ENCODE measurements at regions not wholly inside any gene's neighbourhood (a gene's known extent, or its start where the extent isn't known, plus 50 kb on each side); places are given as distances from the start of the nearest gene placed in this dataset.
"Not testable (repeated sequence)": the region's sequence is repeated elsewhere in the genome, so short reads cannot be mapped to it uniquely, and the experiment has no call there.

DNA sequence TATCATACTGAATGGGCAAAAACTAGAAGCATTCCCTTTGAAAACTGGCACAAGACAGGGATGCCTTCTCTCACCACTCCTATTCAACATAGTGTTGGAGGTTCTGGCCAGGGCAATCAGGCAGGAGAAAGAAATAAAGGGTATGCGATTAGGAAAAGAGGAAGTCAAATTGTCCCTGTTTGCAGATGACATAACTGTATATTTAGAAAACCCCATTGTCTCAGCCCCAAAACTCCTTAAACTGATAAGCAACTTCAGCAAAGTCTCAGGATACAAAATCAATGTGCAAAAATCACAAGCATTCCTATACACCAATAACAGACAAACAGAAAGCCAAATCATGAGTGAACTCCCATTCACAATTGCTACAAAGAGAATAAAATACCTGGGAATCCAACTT, 52.5 kb upstream of the CCDC71L start:
- not testable (repeated sequence) for DNase-seq (ENCODE audit: extremely low read depth in 1 of 11, low read depth in 9 of 11, low spot score in 4 of 11)

GRCh38 chr7:106714590-106715442, 53.9 kb upstream of the CCDC71L start:
- DNase-seq (ENCODE audit: extremely low read depth in 1 of 11, low read depth in 9 of 11, low spot score in 4 of 11) = not testable (repeated sequence)

- no peak for DNase-seq (ENCODE audit: extremely low read depth in 1 of 11, low read depth in 9 of 11, low spot score in 4 of 11)
These were observed 54.8 kb upstream of the CCDC71L start for GRCh38 chr7:106715730-106716129.

DNA sequence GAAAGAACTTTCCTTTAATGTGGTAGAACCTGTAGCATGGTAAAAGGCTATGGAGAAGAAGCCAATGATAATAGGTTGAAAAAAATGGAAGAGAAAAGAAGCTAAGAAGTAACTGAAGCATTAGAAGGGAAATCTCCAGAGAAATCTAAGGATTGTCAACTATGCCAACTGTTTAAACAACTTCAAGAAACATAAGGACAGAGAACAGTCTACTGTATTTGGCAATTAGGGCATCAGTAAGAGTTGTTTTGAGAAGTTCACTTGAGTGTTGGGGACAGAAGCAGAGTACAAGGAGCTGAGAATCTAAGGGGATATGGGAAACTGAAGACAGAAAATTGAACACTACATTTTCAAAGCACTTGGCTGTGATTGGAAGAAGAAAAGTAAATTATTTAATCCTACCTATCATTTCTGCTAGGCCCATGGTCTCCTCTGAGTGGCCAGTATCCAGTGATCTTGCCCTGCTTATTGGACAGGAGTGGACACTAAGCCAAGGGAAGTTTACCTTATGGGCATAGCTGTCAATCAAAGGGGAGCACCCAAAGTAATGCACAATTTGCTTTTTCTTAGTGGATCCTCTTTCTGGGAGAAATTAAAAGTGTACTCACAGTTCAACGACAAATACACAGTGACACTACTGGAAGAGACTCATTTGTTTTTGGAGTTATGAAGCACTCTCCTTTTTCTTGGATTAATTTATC, 56.4 kb upstream of the CCDC71L start:
- no peak for DNase-seq (ENCODE audit: extremely low read depth in 1 of 11, low read depth in 9 of 11, low spot score in 4 of 11)

GRCh38 chr7:106717955-106718871, 57.3 kb upstream of the CCDC71L start:
- DNase-seq (ENCODE audit: extremely low read depth in 1 of 11, low read depth in 9 of 11, low spot score in 4 of 11) = peak in 8 of 11 donors; percentile 8 to 57 (median 36)

GRCh38 chr7:106720641-106721040, 59.7 kb upstream of the CCDC71L start:
- DNase-seq (ENCODE audit: extremely low read depth in 1 of 11, low read depth in 9 of 11, low spot score in 4 of 11) = no peak

DNA sequence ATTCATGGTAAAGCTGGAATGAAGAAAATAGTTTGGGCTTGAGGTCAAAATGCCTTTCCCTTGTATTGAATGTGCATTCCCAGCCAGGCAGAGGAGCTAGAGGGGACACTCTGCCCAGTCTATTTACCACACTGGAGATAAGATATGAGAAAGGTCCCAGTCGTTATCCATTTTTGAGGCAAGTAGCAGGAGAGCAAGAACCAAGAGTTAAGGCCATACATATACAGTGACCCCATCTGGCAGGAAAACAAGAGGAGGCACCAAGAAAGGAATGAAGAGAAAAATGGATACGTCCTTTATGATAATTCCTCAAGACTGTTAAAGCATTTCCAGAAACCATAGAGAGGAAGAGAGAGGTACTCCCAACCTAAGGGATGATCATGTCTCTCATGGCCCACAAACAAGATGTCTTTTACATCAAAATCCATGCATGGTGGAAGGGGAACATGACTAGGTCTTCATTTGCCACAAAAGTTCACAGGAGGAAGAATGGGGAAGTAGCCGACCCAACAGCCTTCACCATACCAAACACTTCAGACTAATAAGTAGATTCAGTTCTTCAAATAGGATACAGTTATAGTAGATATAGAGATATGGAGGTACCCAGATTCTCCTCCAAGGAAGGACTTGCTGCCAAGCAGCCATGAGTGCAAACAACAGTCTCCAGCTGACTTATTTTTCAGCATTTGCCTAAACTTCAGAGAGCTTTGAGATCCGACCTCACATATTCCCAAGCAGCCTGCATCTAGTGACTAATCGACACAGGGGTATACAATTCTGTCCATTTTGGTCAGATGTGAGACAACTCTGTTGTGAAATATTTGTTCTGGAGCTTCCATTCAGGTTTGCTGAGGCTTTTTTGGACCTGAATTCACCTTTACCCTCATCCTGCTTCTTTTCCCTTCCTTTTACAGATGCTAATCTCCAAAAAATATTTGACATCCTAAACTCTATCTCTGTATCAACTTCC, 61.1 kb upstream of the CCDC71L start:
- DNase-seq (ENCODE audit: extremely low read depth in 1 of 11, low read depth in 9 of 11, low spot score in 4 of 11) = no peak

GRCh38 chr7:106723398-106723797, 62.4 kb upstream of the CCDC71L start:
- no peak for DNase-seq (ENCODE audit: extremely low read depth in 1 of 11, low read depth in 9 of 11, low spot score in 4 of 11)

- DNase-seq (ENCODE audit: extremely low read depth in 1 of 11, low read depth in 9 of 11, low spot score in 4 of 11) = no peak
These were observed 68.9 kb upstream of the CCDC71L start for GRCh38 chr7:106729720-106730385.

GRCh38 chr7:106731187-106731586, 70.2 kb upstream of the CCDC71L start:
- DNase-seq (ENCODE audit: extremely low read depth in 1 of 11, low read depth in 9 of 11, low spot score in 4 of 11) = peak in 1 of 11 donors; percentile 18

GRCh38 chr7:106731646-106732444, 70.9 kb upstream of the CCDC71L start:
- no peak for DNase-seq (ENCODE audit: extremely low read depth in 1 of 11, low read depth in 9 of 11, low spot score in 4 of 11)

GRCh38 chr7:106735637-106736036, 74.7 kb upstream of the CCDC71L start:
- no peak for DNase-seq (ENCODE audit: extremely low read depth in 1 of 11, low read depth in 9 of 11, low spot score in 4 of 11)

GRCh38 chr7:106736123-106736507, 75.2 kb upstream of the CCDC71L start:
- no peak for DNase-seq (ENCODE audit: extremely low read depth in 1 of 11, low read depth in 9 of 11, low spot score in 4 of 11)

DNA sequence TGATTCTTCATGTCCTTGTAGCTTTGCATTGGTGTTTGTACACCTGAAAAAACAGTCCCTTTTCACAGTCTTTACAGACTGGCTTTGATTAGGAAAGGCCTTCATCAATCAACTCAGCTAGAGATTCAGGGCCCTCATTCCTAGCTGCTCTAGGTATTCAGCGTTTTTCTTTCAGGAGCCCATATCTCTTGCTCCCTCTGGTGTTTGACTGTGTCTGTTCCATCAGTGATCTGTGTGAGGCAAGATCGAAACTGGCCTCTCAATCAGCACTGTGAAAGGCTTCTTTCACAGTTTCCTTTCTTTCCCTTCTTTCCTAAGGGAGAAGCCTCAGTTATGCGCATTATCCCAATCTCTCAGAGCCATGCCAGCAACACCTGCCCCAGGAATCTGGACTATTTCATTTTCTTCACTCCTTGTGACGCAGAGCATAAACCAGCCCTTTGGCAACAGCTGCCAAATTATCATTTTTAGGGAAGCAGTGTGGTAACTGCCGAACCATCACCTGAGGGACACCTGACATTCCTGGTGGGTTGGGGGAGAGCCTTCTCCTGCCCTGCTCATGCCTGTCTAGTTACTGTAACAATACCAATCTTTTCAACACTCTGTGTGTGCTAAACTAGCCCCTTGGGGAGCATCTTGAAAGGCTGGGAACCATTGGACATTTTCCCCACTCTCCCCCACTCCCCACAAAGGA, 75.7 kb upstream of the CCDC71L start:
- DNase-seq (ENCODE audit: extremely low read depth in 1 of 11, low read depth in 9 of 11, low spot score in 4 of 11) = no peak

DNA sequence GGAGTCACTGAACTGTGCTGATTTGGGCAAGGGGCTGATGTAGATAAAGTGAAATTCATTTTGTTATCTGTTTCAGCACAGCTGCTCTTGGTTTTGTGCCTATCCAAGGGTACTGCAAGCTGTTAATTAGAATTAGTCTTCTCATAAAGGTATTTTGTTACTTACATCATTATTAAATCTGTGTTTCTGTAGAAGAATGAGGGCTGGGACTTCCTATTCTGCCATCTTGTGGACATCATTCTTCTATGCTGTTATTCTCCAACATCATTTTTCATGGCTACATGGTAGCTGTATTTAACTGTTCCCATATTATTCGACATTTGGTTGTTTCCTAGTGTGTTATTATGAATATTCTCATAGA, 76.2 kb upstream of the CCDC71L start:
- DNase-seq (ENCODE audit: extremely low read depth in 1 of 11, low read depth in 9 of 11, low spot score in 4 of 11) = no peak

DNA sequence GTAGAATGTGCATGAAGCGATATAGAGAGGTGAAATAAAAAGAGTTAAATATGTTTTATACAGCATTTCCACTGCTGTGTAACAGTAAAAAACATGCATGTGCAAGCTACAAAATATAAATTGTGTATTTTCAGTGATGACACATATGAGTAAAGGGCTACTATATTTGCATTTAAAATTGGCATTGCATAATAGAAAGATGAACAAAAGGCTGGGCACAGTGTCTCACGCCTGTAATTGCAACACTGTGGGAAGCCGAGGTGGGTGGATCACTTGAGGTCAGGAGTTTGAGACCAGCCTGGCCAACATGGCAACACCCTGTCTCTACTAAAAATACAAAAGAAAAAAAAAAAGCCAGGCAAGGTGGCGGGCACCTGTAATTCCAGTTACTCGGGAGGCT, 79.8 kb upstream of the CCDC71L start:
- no peak for DNase-seq (ENCODE audit: extremely low read depth in 1 of 11, low read depth in 9 of 11, low spot score in 4 of 11)

All from renal cortex interstitium (tissue), 11 donors.